ENCODE measurements at regions not wholly inside any gene's neighbourhood (a gene's known extent, or its start where the extent isn't known, plus 50 kb on each side); places are given as distances from the start of the nearest gene placed in this dataset.

GRCh38 chr7:26454180-26454579, 162.5 kb downstream of the SNX10 start:
- no peak for TF ChIP-seq CTCF (conservative IDR thresholded peaks at IDR 0.05; ENCODE audit: low read depth, low read length)
- TF ChIP-seq ELK1 (IDR thresholded peaks at IDR 0.05; ENCODE audit: borderline replicate concordance, low read depth, low read length): no peak
- TF ChIP-seq POLR2A (IDR thresholded peaks at IDR 0.05; ENCODE audit: low read depth, low read length): no peak
- no peak for TF ChIP-seq MAFK (IDR thresholded peaks at IDR 0.05; ENCODE audit: low read depth, low read length)
- no peak for TF ChIP-seq CEBPB (IDR thresholded peaks at IDR 0.05; ENCODE audit: low read depth, low read length)
